ENCODE measurements at regions not wholly inside any gene's neighbourhood (a gene's known extent, or its start where the extent isn't known, plus 50 kb on each side); places are given as distances from the start of the nearest gene placed in this dataset.

DNA sequence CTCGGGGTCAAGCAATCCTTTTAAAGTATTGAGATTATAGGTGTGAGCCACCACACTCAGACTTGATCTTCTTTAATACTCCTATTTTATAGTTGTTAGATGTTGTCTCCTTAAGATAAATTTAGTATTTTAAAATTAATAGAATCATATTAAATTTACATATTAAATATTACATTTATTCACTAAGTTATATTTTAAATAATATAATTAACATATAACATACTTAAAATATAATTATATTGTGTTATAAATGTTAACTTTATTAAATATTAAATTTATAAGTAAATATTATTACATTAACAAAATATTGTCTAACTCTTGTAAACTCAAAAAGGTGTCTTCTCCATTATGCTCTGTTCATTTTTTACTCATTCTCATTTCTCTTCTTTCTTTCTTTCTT, 675.9 kb upstream of the ADGRL4 start:
- H3K4me3 ChIP-seq (ENCODE audit: low read depth, low read length, poor library complexity, severe bottlenecking) = no peak overlapping the region
- H3K9ac ChIP-seq (ENCODE audit: low read length) = no peak overlapping the region
- no peaks in the 10 kb centered on the region for H3K36me3 ChIP-seq (ENCODE audit: insufficient read depth, low read length)
- no peak overlapping the region for H2AFZ ChIP-seq (ENCODE audit: low read length)
- no peaks in the 10 kb centered on the region for H3F3A ChIP-seq (ENCODE audit: insufficient read depth, low read length)
- no peaks in the 10 kb centered on the region for H3K9me3 ChIP-seq (ENCODE audit: low read length)
- no peaks in the 10 kb centered on the region for H3K79me2 ChIP-seq (ENCODE audit: insufficient read depth, low read length)
- no peaks in the 10 kb centered on the region for H3K9me2 ChIP-seq (ENCODE audit: low read depth, low read length)
- no peaks in the 10 kb centered on the region for H3K27me3 ChIP-seq (ENCODE audit: insufficient read depth, low read length)
- no peak overlapping the region for H3K4me2 ChIP-seq (ENCODE audit: low read length)
- no peaks in the 10 kb centered on the region for H4K20me1 ChIP-seq (ENCODE audit: insufficient read depth, low read length)
- H3K27ac ChIP-seq (ENCODE audit: low read depth, low read length, poor library complexity, severe bottlenecking) = no peak overlapping the region
- TF ChIP-seq EZH2 (IDR thresholded peaks at IDR 0.05; ENCODE audit: borderline replicate concordance, low read length) = no peak
- TF ChIP-seq, protein P1, sequence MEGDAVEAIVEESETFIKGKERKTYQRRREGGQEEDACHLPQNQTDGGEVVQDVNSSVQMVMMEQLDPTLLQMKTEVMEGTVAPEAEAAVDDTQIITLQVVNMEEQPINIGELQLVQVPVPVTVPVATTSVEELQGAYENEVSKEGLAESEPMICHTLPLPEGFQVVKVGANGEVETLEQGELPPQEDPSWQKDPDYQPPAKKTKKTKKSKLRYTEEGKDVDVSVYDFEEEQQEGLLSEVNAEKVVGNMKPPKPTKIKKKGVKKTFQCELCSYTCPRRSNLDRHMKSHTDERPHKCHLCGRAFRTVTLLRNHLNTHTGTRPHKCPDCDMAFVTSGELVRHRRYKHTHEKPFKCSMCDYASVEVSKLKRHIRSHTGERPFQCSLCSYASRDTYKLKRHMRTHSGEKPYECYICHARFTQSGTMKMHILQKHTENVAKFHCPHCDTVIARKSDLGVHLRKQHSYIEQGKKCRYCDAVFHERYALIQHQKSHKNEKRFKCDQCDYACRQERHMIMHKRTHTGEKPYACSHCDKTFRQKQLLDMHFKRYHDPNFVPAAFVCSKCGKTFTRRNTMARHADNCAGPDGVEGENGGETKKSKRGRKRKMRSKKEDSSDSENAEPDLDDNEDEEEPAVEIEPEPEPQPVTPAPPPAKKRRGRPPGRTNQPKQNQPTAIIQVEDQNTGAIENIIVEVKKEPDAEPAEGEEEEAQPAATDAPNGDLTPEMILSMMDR (IDR thresholded peaks at IDR 0.05; ENCODE audit: low read length) = no peak
- H3K4me1 ChIP-seq (ENCODE audit: insufficient read depth, low read length, severe bottlenecking) = no peaks in the 10 kb centered on the region

DNA sequence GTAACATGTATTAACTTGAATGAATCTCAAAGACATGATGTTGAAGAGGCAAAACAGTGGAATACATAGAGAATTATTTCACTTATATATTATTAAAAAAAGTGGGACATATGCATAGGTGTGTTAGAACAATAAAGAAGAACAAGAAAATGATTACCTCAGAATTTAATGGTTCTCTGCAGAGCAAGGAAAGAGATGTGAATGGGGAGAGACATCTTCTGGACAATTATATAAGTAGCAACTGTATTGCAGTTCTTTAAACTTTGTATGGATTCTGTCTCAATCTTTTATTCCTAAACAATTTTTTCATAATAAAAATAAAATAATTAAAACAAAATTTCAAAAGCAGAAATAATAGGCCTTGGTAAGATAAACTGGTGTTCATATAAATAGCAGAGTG, 674.9 kb upstream of the ADGRL4 start:
- no peaks in the 10 kb centered on the region for H3K79me2 ChIP-seq (ENCODE audit: insufficient read depth, low read length)
- no peak overlapping the region for H2AFZ ChIP-seq (ENCODE audit: low read length)
- no peaks in the 10 kb centered on the region for H3K9me3 ChIP-seq (ENCODE audit: low read length)
- no peaks in the 10 kb centered on the region for H4K20me1 ChIP-seq (ENCODE audit: insufficient read depth, low read length)
- no peaks in the 10 kb centered on the region for H3K4me1 ChIP-seq (ENCODE audit: insufficient read depth, low read length, severe bottlenecking)
- no peak overlapping the region for H3K27ac ChIP-seq (ENCODE audit: low read depth, low read length, poor library complexity, severe bottlenecking)
- no peaks in the 10 kb centered on the region for H3F3A ChIP-seq (ENCODE audit: insufficient read depth, low read length)
- H3K36me3 ChIP-seq (ENCODE audit: insufficient read depth, low read length) = no peaks in the 10 kb centered on the region
- H3K4me3 ChIP-seq (ENCODE audit: low read depth, low read length, poor library complexity, severe bottlenecking) = no peak overlapping the region
- no peaks in the 10 kb centered on the region for H3K9me2 ChIP-seq (ENCODE audit: low read depth, low read length)
- H3K4me2 ChIP-seq (ENCODE audit: low read length) = no peak overlapping the region
- TF ChIP-seq EZH2 (IDR thresholded peaks at IDR 0.05; ENCODE audit: borderline replicate concordance, low read length) = no peak
- TF ChIP-seq, protein P1 (IDR thresholded peaks at IDR 0.05; ENCODE audit: low read length) = no peak
- H3K27me3 ChIP-seq (ENCODE audit: insufficient read depth, low read length) = no peaks in the 10 kb centered on the region
- no peak overlapping the region for H3K9ac ChIP-seq (ENCODE audit: low read length)

DNA sequence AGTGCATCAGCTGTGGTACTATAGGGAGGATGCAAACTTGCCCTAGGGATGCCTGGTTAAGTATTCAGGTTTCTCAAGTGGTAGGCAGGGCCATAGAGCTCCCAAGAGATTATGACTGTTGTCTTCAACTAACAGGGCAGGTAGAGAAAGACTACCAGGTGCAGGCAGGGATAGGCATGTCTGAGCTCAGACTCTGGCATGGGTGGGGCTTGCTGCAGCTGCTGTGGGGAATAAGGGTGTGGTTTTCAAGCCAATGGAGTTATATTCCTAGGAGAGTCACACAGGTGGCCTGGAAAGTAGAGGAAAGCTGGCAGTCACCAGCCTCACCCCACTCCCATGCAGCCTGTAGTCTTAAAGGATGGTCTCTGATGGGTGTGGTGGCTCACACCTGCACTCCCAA, 673.4 kb upstream of the ADGRL4 start:
- no peaks in the 10 kb centered on the region for H3K9me3 ChIP-seq (ENCODE audit: low read length)
- no peaks in the 10 kb centered on the region for H3K9me2 ChIP-seq (ENCODE audit: low read depth, low read length)
- H3K4me2 ChIP-seq (ENCODE audit: low read length) = no peak overlapping the region
- H3K36me3 ChIP-seq (ENCODE audit: insufficient read depth, low read length) = no peaks in the 10 kb centered on the region
- H3K4me1 ChIP-seq (ENCODE audit: insufficient read depth, low read length, severe bottlenecking) = no peaks in the 10 kb centered on the region
- no peaks in the 10 kb centered on the region for H3K79me2 ChIP-seq (ENCODE audit: insufficient read depth, low read length)
- no peak overlapping the region for H3K27ac ChIP-seq (ENCODE audit: low read depth, low read length, poor library complexity, severe bottlenecking)
- no peaks in the 10 kb centered on the region for H3F3A ChIP-seq (ENCODE audit: insufficient read depth, low read length)
- TF ChIP-seq, protein P1 (IDR thresholded peaks at IDR 0.05; ENCODE audit: low read length) = no peak
- no peak for TF ChIP-seq EZH2 (IDR thresholded peaks at IDR 0.05; ENCODE audit: borderline replicate concordance, low read length)
- H3K9ac ChIP-seq (ENCODE audit: low read length) = no peak overlapping the region
- H2AFZ ChIP-seq (ENCODE audit: low read length) = no peak overlapping the region
- H3K4me3 ChIP-seq (ENCODE audit: low read depth, low read length, poor library complexity, severe bottlenecking) = no peak overlapping the region
- H4K20me1 ChIP-seq (ENCODE audit: insufficient read depth, low read length) = no peaks in the 10 kb centered on the region
- H3K27me3 ChIP-seq (ENCODE audit: insufficient read depth, low read length) = no peaks in the 10 kb centered on the region
